ENCODE measurements at regions not wholly inside any gene's neighbourhood (a gene's known extent, or its start where the extent isn't known, plus 50 kb on each side); places are given as distances from the start of the nearest gene placed in this dataset.
"Not testable (repeated sequence)": the region's sequence is repeated elsewhere in the genome, so short reads cannot be mapped to it uniquely, and the experiment has no call there.

DNA sequence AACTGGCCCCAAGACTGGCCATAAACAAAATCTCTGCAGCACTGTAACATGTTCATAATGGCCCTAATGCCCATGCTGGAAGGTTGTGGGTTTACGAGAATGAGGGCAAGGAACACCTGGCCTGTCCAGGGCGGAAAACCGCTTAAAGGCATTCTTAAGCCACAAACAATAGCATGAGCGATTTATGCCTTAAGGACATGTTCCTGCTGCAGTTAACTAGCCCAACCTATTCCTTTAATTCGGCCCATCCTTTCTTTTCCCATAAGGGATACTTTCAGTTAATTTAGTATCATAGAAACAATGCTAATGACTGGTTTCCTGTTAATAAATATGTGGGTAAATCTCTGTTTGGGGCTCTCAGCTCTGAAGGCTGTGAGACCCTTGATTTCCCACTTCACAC, 95.7 kb upstream of the PRKD1 start:
- not testable (repeated sequence) for TF ChIP-seq POLR2A (IDR thresholded peaks at IDR 0.05)
- TF ChIP-seq, protein P1, sequence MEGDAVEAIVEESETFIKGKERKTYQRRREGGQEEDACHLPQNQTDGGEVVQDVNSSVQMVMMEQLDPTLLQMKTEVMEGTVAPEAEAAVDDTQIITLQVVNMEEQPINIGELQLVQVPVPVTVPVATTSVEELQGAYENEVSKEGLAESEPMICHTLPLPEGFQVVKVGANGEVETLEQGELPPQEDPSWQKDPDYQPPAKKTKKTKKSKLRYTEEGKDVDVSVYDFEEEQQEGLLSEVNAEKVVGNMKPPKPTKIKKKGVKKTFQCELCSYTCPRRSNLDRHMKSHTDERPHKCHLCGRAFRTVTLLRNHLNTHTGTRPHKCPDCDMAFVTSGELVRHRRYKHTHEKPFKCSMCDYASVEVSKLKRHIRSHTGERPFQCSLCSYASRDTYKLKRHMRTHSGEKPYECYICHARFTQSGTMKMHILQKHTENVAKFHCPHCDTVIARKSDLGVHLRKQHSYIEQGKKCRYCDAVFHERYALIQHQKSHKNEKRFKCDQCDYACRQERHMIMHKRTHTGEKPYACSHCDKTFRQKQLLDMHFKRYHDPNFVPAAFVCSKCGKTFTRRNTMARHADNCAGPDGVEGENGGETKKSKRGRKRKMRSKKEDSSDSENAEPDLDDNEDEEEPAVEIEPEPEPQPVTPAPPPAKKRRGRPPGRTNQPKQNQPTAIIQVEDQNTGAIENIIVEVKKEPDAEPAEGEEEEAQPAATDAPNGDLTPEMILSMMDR (IDR thresholded peaks at IDR 0.05) = not testable (repeated sequence)

Data from lower leg skin (tissue), 3 donors.